ENCODE measurements at regions not wholly inside any gene's neighbourhood (a gene's known extent, or its start where the extent isn't known, plus 50 kb on each side); places are given as distances from the start of the nearest gene placed in this dataset.
"Not testable (repeated sequence)": the region's sequence is repeated elsewhere in the genome, so short reads cannot be mapped to it uniquely, and the experiment has no call there.

GRCh38 chr2:240191001-240191400 is 50.5 kb upstream of the OTOS start:
- in situ Hi-C loops (cut with MboI), result no loop called here
- Histone ChIP-seq H3K4me2 (ENCODE audit: unreplicated experiment) (no peak overlapping the region), H3K79me2 (ENCODE audit: insufficient read depth) (no peaks in the 10 kb centered on the region), H3K27ac (no peak overlapping the region), H3K27me3 (replicated peaks; ENCODE audit: insufficient read depth) (peaks cover 83% of the 10 kb centered on the region), H3K4me1 (ENCODE audit: insufficient read depth) (no peaks in the 10 kb centered on the region), H2AFZ (no peak overlapping the region), H3K9ac (no peak overlapping the region), H3K9me3 (ENCODE audit: low read depth) (no peaks in the 10 kb centered on the region), H4K20me1 (ENCODE audit: insufficient read depth) (no peaks in the 10 kb centered on the region), H3K9me2 (ENCODE audit: insufficient read depth) (no peaks in the 10 kb centered on the region), H3K4me3 (no peak overlapping the region), H3K36me3 (ENCODE audit: low read depth) (no peaks in the 10 kb centered on the region), H3F3A (ENCODE audit: insufficient read depth) (no peaks in the 10 kb centered on the region)
- DNase-seq, result no peak
- TF ChIP-seq EZH2phosphoT487 (IDR thresholded peaks at IDR 0.05; ENCODE audit: insufficient read depth, low read depth) (no peak), EZH2 (IDR thresholded peaks at IDR 0.05; ENCODE audit: insufficient read depth, poor library complexity, severe bottlenecking) (no peak)
- 57 to 61% methylated on average over 14 to 15 of the region's 15 CpGs for WGBS, 2 experiments (ENCODE audit: low coverage in 1 of 2, low lambda C conversion rate in 2 of 2, missing lambda C conversion rate in 2 of 2)

DNA sequence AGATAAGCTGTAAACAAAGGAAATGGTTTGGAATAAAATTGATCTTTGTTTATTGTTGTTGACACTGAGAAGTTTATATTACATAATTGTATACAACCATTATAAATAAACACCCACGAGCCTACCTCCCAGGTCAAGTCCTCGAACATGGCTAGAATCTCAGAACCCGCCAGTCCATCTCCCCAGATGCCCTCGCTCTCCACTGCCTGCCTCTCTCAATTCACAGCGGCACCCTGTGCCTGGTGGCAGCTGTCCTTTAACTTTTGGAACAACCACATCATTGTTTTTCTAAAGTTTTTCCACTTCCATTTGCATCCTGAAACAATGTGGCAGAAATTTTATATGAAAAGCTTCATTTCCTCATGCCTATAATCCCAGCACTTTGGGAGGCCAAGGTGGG is 52.2 kb upstream of the OTOS start:
- no peaks in the 10 kb centered on the region for H3K9me3 ChIP-seq (ENCODE audit: low read depth)
- H3K79me2 ChIP-seq (ENCODE audit: insufficient read depth), result no peaks in the 10 kb centered on the region
- H3K4me1 ChIP-seq (ENCODE audit: insufficient read depth), result no peaks in the 10 kb centered on the region
- TF ChIP-seq EZH2phosphoT487 (IDR thresholded peaks at IDR 0.05; ENCODE audit: insufficient read depth, low read depth), result no peak
- no peak for TF ChIP-seq EZH2 (IDR thresholded peaks at IDR 0.05; ENCODE audit: insufficient read depth, poor library complexity, severe bottlenecking)
- H3K4me2 ChIP-seq (ENCODE audit: unreplicated experiment), result no peak overlapping the region
- H4K20me1 ChIP-seq (ENCODE audit: insufficient read depth), result no peaks in the 10 kb centered on the region
- no peak overlapping the region for H3K4me3 ChIP-seq
- no peaks in the 10 kb centered on the region for H3K9me2 ChIP-seq (ENCODE audit: insufficient read depth)
- H3F3A ChIP-seq (ENCODE audit: insufficient read depth), result no peaks in the 10 kb centered on the region
- H3K27ac ChIP-seq, result no peak overlapping the region
- in situ Hi-C loops (cut with MboI), result no loop called here
- no peak overlapping the region for H3K9ac ChIP-seq
- no peak overlapping the region for H2AFZ ChIP-seq
- WGBS, 2 experiments (ENCODE audit: low coverage in 1 of 2, low lambda C conversion rate in 2 of 2, missing lambda C conversion rate in 2 of 2), result 35 to 43% methylated on average over 5 of the region's 5 CpGs
- DNase-seq, result no peak
- peaks cover 70% of the 10 kb centered on the region for H3K27me3 ChIP-seq (replicated peaks; ENCODE audit: insufficient read depth)
- H3K36me3 ChIP-seq (ENCODE audit: low read depth), result no peaks in the 10 kb centered on the region

DNA sequence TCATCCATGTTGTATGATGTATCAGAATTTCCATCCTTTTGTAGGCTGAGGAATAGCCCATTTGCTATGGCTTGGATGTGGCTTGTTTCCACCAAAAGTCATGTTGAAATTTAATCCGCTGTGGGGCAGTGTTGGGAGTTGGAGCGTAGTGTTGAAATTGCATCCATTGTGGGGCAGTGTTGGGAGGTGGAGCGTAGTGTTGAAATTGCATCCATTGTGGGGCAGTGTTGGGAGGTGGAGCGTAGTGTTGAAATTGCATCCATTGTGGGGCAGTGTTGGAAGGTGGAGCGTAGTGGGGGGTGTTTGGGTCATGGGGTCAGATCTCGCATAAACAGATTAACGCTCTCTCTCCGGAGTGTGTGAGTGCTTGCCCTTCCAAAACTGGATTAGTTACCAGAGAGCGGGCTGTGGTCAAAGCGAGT is 53.9 kb upstream of the OTOS start:
- H3K36me3 ChIP-seq (ENCODE audit: low read depth); H3K27ac ChIP-seq; H2AFZ ChIP-seq; H3F3A ChIP-seq (ENCODE audit: insufficient read depth); H3K79me2 ChIP-seq (ENCODE audit: insufficient read depth); H3K4me3 ChIP-seq; in situ Hi-C loops (cut with MboI); H3K9me2 ChIP-seq (ENCODE audit: insufficient read depth); H3K9me3 ChIP-seq (ENCODE audit: low read depth); H3K4me1 ChIP-seq (ENCODE audit: insufficient read depth); H3K4me2 ChIP-seq (ENCODE audit: unreplicated experiment); H3K9ac ChIP-seq; H4K20me1 ChIP-seq (ENCODE audit: insufficient read depth): not testable (repeated sequence)
- DNase-seq, result peak; percentile 27
- peaks cover 57% of the 10 kb centered on the region for H3K27me3 ChIP-seq (replicated peaks; ENCODE audit: insufficient read depth)
- WGBS, 2 experiments (ENCODE audit: low coverage in 1 of 2, low lambda C conversion rate in 2 of 2, missing lambda C conversion rate in 2 of 2), result 44% methylated on average over 10 of the region's 10 CpGs

- peaks cover 54% of the 10 kb centered on the region for H3K27me3 ChIP-seq (replicated peaks; ENCODE audit: insufficient read depth)
- no peak overlapping the region for H3K4me2 ChIP-seq (ENCODE audit: unreplicated experiment)
- DNase-seq, result no peak
- no peaks in the 10 kb centered on the region for H3K9me2 ChIP-seq (ENCODE audit: insufficient read depth)
- H3K9ac ChIP-seq, result no peak overlapping the region
- H4K20me1 ChIP-seq (ENCODE audit: insufficient read depth), result no peaks in the 10 kb centered on the region
- 64 to 73% methylated on average over 10 of the region's 10 CpGs for whole genome bisulfite sequencing, 2 experiments (ENCODE audit: low coverage in 1 of 2, low lambda C conversion rate in 2 of 2, missing lambda C conversion rate in 2 of 2)
- H2AFZ ChIP-seq, result no peak overlapping the region
- H3K79me2 ChIP-seq (ENCODE audit: insufficient read depth), result no peaks in the 10 kb centered on the region
- H3K4me3 ChIP-seq, result no peak overlapping the region
- no peaks in the 10 kb centered on the region for H3K4me1 ChIP-seq (ENCODE audit: insufficient read depth)
- H3K9me3 ChIP-seq (ENCODE audit: low read depth), result no peaks in the 10 kb centered on the region
- no peak overlapping the region for H3K27ac ChIP-seq
- no peaks in the 10 kb centered on the region for H3F3A ChIP-seq (ENCODE audit: insufficient read depth)
- in situ Hi-C loops (cut with MboI), result no loop called here
- no peaks in the 10 kb centered on the region for H3K36me3 ChIP-seq (ENCODE audit: low read depth)
- TF ChIP-seq EZH2phosphoT487 (IDR thresholded peaks at IDR 0.05; ENCODE audit: insufficient read depth, low read depth) (no peak), EZH2 (IDR thresholded peaks at IDR 0.05; ENCODE audit: insufficient read depth, poor library complexity, severe bottlenecking) (no peak)
These were observed 54.9 kb upstream of the OTOS start for GRCh38 chr2:240195316-240195861.

Data from GM23248 (cell line).